Stomach (tissue), 8 donors: ENCODE measurements at regions not wholly inside any gene's neighbourhood (a gene's known extent, or its start where the extent isn't known, plus 50 kb on each side); places are given as distances from the start of the nearest gene placed in this dataset.

Experiments used
- DNase-seq, 2 donors: peaks; one replicate each; pipeline versions ENCODE4 v3.0.0 to v3.0.0-alpha.2; 2013 to 2019
- H3K27ac ChIP-seq, 5 donors: fragments of 200-600 bp in 4 of 5; sonication (generic) in 4 of 5; one replicate each; pipeline ENCODE4 v1.5.1; 2013 to 2019; ENCODE audit warnings: mild to moderate bottlenecking in 1 of 5, moderate library complexity in 1 of 5
- H3K27me3 ChIP-seq, 3 donors: fragments of 200-600 bp; sonication (generic); one replicate each; pipeline ENCODE4 v1.5.1; 2017 to 2019; ENCODE audit warnings: mixed run types in 1 of 3
- H3K36me3 ChIP-seq, 4 donors: fragments of 200-600 bp; sonication (generic); 1 replicate in 3 of 4; 2 replicates in 1 of 4; pipeline ENCODE4 v1.5.1; 2016 to 2019
- H3K4me1 ChIP-seq, 4 donors: fragments of 200-600 bp; sonication (generic); one replicate each; pipeline ENCODE4 v1.5.1; 2016 to 2019
- H3K4me3 ChIP-seq, 4 donors: fragments of 200-600 bp; sonication (generic) in 3 of 4; one replicate each; pipeline ENCODE4 v1.5.1; 2016 to 2019; ENCODE audit warnings: mild to moderate bottlenecking in 1 of 4
- H3K9me3 ChIP-seq, 4 donors: fragments of 200-600 bp; sonication (generic); one replicate each; pipeline ENCODE4 v1.5.1; 2016 to 2019
- POLR2A ChIP-seq, 4 donors: fragments of 450-650 bp; IDR thresholded peaks; one replicate each; pipeline ENCODE4 v1.6.1; 2016; ENCODE audit warnings: antibody characterized with exemption in 4 of 4, control low read depth in 2 of 4, mild to moderate bottlenecking in 1 of 4, moderate library complexity in 1 of 4
- WGBS, 5 donors: extraction: QIAGEN DNeasy Blood & Tissue Kit in 3 of 5; methylation state at CpG; one replicate each; pipeline versions ENCODE4 v1.1.5 to v1.1.7; 2013 to 2018; 5-methylcytosine and 5-hydroxymethylcytosine counted together
- intact Hi-C: fragments of 100-400 bp; cut with DNase I; formaldehyde crosslinking; loops from one replicate; pipeline ENCODE4 v1.15.1; 2023; ENCODE audit warnings: low total_unique reads
- donor health status: healthy with polysubstance abuse.
- donor health status: Bipolar disorder and iron deficiency.
- donor health status: healthy.

- TF ChIP-seq POLR2A (IDR thresholded peaks at IDR 0.05): no peak
- no peak for DNase-seq
- Histone ChIP-seq H3K36me3 (no peaks in the 10 kb centered on the region), H3K27ac (no peak overlapping the region), H3K9me3 (no peaks in the 10 kb centered on the region), H3K4me3 (no peak overlapping the region), H3K27me3 (no peaks in the 10 kb centered on the region), H3K4me1 (peaks cover 0 to 6% (median 0%) of the 10 kb centered on the region in 4 donors)
- intact Hi-C loops: no loop called here
- 79 to 95% (median 93%) methylated on average over 4 of the region's 4 CpGs for WGBS, 5 donors
Measured at GRCh38 chr3:112693186-112693585, 52.2 kb upstream of the CCDC80 start.
